Heart right ventricle (tissue), 16 donors: ENCODE measurements at regions not wholly inside any gene's neighbourhood (a gene's known extent, or its start where the extent isn't known, plus 50 kb on each side); places are given as distances from the start of the nearest gene placed in this dataset.

ENCODE experiments used
- ATAC-seq, 8 donors: fragments of 200-7000 bp; cut with Tn5 transposase; one replicate each; pipeline ENCODE4 v1.9.1; 2020; ENCODE audit warnings: mild to moderate bottlenecking in 8 of 8, moderate library complexity in 8 of 8, moderate number of reproducible peaks in 1 of 8
- DNase-seq, 2 donors: peaks; one replicate each; pipeline ENCODE4 v3.0.0-alpha.2; 2020
- H3K27ac ChIP-seq, 10 donors: fragments of 200-600 bp; sonication (generic) in 2 of 10; one replicate each; pipeline versions ENCODE4 v1.5.0 to v1.8.0; 2020 to 2022; ENCODE audit warnings: mild to moderate bottlenecking in 3 of 10
- H3K27me3 ChIP-seq, 7 donors: fragments of 200-600 bp; one replicate each; pipeline ENCODE4 v1.8.0; 2021 to 2022; ENCODE audit warnings: mild to moderate bottlenecking in 2 of 7
- H3K36me3 ChIP-seq, 9 donors: fragments of 200-600 bp; sonication (generic) in 1 of 9; one replicate each; pipeline versions ENCODE4 v1.5.0 to v1.8.0; 2020 to 2022; ENCODE audit warnings: mild to moderate bottlenecking in 2 of 9
- H3K4me1 ChIP-seq, 9 donors: fragments of 200-600 bp; sonication (generic) in 1 of 9; one replicate each; pipeline versions ENCODE4 v1.5.0 to v1.8.0; 2020 to 2022; ENCODE audit warnings: mild to moderate bottlenecking in 4 of 9
- H3K4me3 ChIP-seq, 10 donors: fragments of 200-600 bp; sonication (generic) in 2 of 10; one replicate each; pipeline versions ENCODE4 v1.5.0 to v1.8.0; 2020 to 2022; ENCODE audit warnings: mild to moderate bottlenecking in 7 of 10, moderate library complexity in 2 of 10
- H3K9me3 ChIP-seq, 11 donors: fragments of 200-600 bp in 10 of 11; sonication (generic) in 2 of 11; one replicate each; pipeline versions ENCODE4 v1.5.0 to v1.8.0; 2013 to 2022; ENCODE audit warnings: mild to moderate bottlenecking in 2 of 11, control low read depth in 1 of 11, moderate library complexity in 1 of 11
- CTCF ChIP-seq, 9 donors: fragments of 200-600 bp; sonication (generic) in 2 of 9; IDR thresholded peaks; one replicate each; pipeline versions ENCODE4 v1.5.0 to v1.8.0; 2021 to 2022; ENCODE audit warnings: antibody characterized with exemption in 9 of 9, mild to moderate bottlenecking in 5 of 9, moderate library complexity in 1 of 9
- WGBS, 2 donors: extraction: QIAGEN DNeasy Blood & Tissue Kit; methylation state at CpG; one replicate each; pipeline ENCODE4 v1.1.7; 2013; ENCODE audit warnings: inconsistent platforms in 1 of 2; 5-methylcytosine and 5-hydroxymethylcytosine counted together
- intact Hi-C, 10 donors: fragments of 100-400 bp; cut with DNase I; formaldehyde crosslinking; loops; one replicate each; pipeline versions ENCODE4 v1.11.1 to v1.14.2; 2022
- donor health status: Arrhythmogenic right ventricular cardiomyopathy.
- donor health status: ischemic (EF 13 %, LVEDD 7.1; RV severe dilation, severe dysfunction).
- donor health status: healthy with polysubstance abuse.
- donor health status: DM: no; HTN: yes; CAD: no.
- donor health status: DM: no; HTN: no; CAD: no.
- donor health status: ischemic (EF 25% LVEDD 6.9; RV normal size, moderate dysfunction).
- donor health status: ischemic (EF 25% LVEDD 5.7; RV mildly dilated, moderate dysfunction).
- donor health status: healthy.
- donor health status: DM: yes; HTN: yes; CAD: no.
- donor health status: Ischemic cardiomyopathy.
- donor health status: ischemic (EF 35%, LVEDD 5.7; RV mildly dilated, moderate dysfunction).
- donor health status: nonischemic (EF 11% LVEDD 7.7; RV severe dilation, severe dysfunction).
- donor health status: DM: yes; HTN: yes; CAD: no.
- donor health status: PGD.
- donor health status: ischemic (EF 29% LVEDD 5.4; RV normal size, mild dysfunction).
- donor health status: nonischemic (EF 23%, LVEDD 6.1; RV moderate dilation, normal function).

- peak in 3 of 9 donors; percentile 22 to 33 (median 26) for TF ChIP-seq CTCF (IDR thresholded peaks at IDR 0.05)
- 61 to 66% methylated on average over 10 of the region's 10 CpGs for WGBS, 2 donors
- H3K27me3 ChIP-seq: peaks cover 0 to 8% (median 0%) of the 10 kb centered on the region in 7 donors
- H3K4me3 ChIP-seq: no peak overlapping the region
- intact Hi-C loops: loop anchor here in 3 of 10 donors (2.0 to 10.0 kb wide), 4 partner anchors 109 to 247 kb away; no protein-coding TSS in a partner anchor
- H3K36me3 ChIP-seq: no peaks in the 10 kb centered on the region
- H3K27ac ChIP-seq: no peak overlapping the region
- no peaks in the 10 kb centered on the region for H3K9me3 ChIP-seq
- H3K4me1 ChIP-seq: peaks cover 0 to 26% (median 11%) of the 10 kb centered on the region in 9 donors
- ATAC-seq (peak in 5 of 8 donors; percentile 9 to 48 (median 23)), DNase-seq (no peak)
Measured at GRCh38 chr6:104527761-104528415, 331.8 kb downstream of the HACE1 start.

DNA sequence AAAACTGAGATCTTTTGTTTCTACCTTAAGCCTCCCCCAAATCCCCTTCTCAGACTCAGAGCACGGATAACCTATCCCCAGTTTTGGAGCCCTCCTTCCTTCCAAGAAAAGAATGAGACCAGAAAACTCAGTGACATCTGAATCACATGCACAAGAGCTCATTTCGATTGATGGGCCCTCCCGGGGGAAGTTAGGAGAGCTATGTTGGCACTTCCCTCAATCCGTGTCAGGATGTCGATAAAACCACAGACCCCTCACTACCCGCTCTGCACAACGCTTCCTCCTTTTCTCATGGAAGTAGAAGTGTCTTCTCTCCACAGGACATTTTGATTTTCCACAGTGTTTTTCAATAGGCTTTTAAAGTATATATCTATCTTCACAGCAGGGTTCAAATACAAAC lies 332.4 kb downstream of the HACE1 start:
- no peak for TF ChIP-seq CTCF (IDR thresholded peaks at IDR 0.05)
- H3K4me3 ChIP-seq: no peak overlapping the region
- intact Hi-C loops: loop anchor here in 3 of 10 donors (2.0 to 10.0 kb wide), 4 partner anchors 110 to 247 kb away; no protein-coding TSS in a partner anchor
- ATAC-seq (no peak), DNase-seq (no peak)
- no peaks in the 10 kb centered on the region for H3K36me3 ChIP-seq
- no peak overlapping the region for H3K27ac ChIP-seq
- H3K9me3 ChIP-seq: no peaks in the 10 kb centered on the region
- peaks cover 0 to 23% (median 11%) of the 10 kb centered on the region in 9 donors for H3K4me1 ChIP-seq
- peaks cover 0 to 12% (median 0%) of the 10 kb centered on the region in 7 donors for H3K27me3 ChIP-seq
- WGBS, 2 donors: 68% methylated on average over 7 of the region's 7 CpGs

GRCh38 chr6:104526376-104526775 lies 333.3 kb downstream of the HACE1 start:
- DNase-seq: no peak
- no peak overlapping the region for H3K27ac ChIP-seq
- H3K36me3 ChIP-seq: no peaks in the 10 kb centered on the region
- H3K27me3 ChIP-seq: peaks cover 0 to 14% (median 0%) of the 10 kb centered on the region in 7 donors
- TF ChIP-seq CTCF (IDR thresholded peaks at IDR 0.05): no peak
- H3K9me3 ChIP-seq: no peaks in the 10 kb centered on the region
- 30 to 35% methylated on average over 6 of the region's 6 CpGs for WGBS, 2 donors
- ATAC-seq: no peak
- H3K4me3 ChIP-seq: no peak overlapping the region
- intact Hi-C loops: loop anchor here in 3 of 10 donors (2.0 to 10.0 kb wide), 4 partner anchors 111 to 248 kb away; no protein-coding TSS in a partner anchor
- peaks cover 0 to 21% (median 11%) of the 10 kb centered on the region in 9 donors for H3K4me1 ChIP-seq

- DNase-seq: peak; percentile 55 to 59
- Histone ChIP-seq H3K4me1 (peaks cover 0 to 21% (median 11%) of the 10 kb centered on the region in 9 donors), H3K27ac (no peak overlapping the region), H3K4me3 (peak overlapping the region in 7 of 10 donors; percentile 3 to 44 (median 40)), H3K36me3 (no peaks in the 10 kb centered on the region), H3K9me3 (no peaks in the 10 kb centered on the region), H3K27me3 (peaks cover 0 to 17% (median 0%) of the 10 kb centered on the region in 7 donors)
- intact Hi-C loops: loop anchor here in 3 of 10 donors (2.0 to 10.0 kb wide), 4 partner anchors 112 to 249 kb away; no protein-coding TSS in a partner anchor
- peak; percentile 82 to 96 (median 92) for TF ChIP-seq CTCF (IDR thresholded peaks at IDR 0.05)
- ATAC-seq: peak; percentile 69 to 91 (median 87)
- 15 to 20% methylated on average over 15 of the region's 15 CpGs for WGBS, 2 donors
Measured at GRCh38 chr6:104525677-104526322, 333.9 kb downstream of the HACE1 start.
